HG03060 (cell line): ENCODE measurements at regions not wholly inside any gene's neighbourhood (a gene's known extent, or its start where the extent isn't known, plus 50 kb on each side); places are given as distances from the start of the nearest gene placed in this dataset.
"Not testable (repeated sequence)": the region's sequence is repeated elsewhere in the genome, so short reads cannot be mapped to it uniquely, and the experiment has no call there.

Source experiments
- ATAC-seq: cut with Tn5 transposase; IDR thresholded peaks from one replicate; pipeline ENCODE4 v1.9.1; 2021; ENCODE audit warnings: low read depth, moderate number of reproducible peaks; ENCODE audit not compliant: unreplicated experiment

DNA sequence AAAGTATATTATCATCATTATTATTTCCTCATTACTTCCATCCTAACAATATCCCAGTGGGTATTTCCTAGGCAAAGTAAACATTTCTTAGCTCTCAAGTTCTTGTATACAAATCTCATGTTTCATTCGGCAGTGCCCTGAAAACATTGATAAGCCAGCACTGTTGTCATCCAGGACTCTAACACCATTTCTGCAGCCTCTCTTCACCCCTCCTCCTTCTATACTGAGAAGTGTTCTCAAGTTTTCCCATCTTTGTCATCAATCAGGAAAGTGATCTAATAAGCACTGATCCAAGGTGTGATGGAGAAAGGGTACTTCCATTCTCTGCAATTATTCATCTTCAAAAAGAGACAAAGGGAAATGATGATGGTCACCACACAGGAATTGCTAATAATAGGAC, 168.4 kb upstream of the CCDC54 start:
- no peak for ATAC-seq

GRCh38 chr3:107209302-107209990, 167.8 kb upstream of the CCDC54 start:
- no peak for ATAC-seq

DNA sequence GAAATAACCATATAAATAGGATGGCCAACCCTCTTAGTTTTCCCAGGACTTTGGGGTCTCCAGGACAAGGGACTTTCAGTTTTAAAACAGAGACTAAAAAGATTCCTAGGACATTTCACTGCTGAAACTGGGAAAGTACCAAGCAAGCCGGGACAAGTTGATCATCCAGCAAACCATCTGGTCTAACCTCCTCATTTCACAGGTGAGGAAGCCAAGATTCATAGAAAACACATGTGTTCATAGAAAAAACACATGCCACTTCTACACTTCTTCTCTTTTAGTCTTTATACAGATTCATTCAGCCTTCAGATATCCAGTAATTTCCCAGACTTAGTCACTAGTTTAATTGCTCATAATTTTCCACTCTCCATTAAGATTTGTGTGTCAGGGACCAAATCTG, 165.6 kb upstream of the CCDC54 start:
- no peak for ATAC-seq

- no peak for ATAC-seq
Observed at GRCh38 chr3:107212618-107213017, 164.6 kb upstream of the CCDC54 start.

GRCh38 chr3:107213044-107213669, 164.1 kb upstream of the CCDC54 start:
- no peak for ATAC-seq

- ATAC-seq, result no peak
Observed at GRCh38 chr3:107216229-107216628, 161.0 kb upstream of the CCDC54 start.

GRCh38 chr3:107216711-107217110, 160.5 kb upstream of the CCDC54 start:
- no peak for ATAC-seq

- ATAC-seq, result no peak
Observed at GRCh38 chr3:107217172-107217571, 160.1 kb upstream of the CCDC54 start.

GRCh38 chr3:107218864-107219269, 158.4 kb upstream of the CCDC54 start:
- no peak for ATAC-seq

- ATAC-seq, result no peak
Observed at GRCh38 chr3:107220538-107220937, 156.7 kb upstream of the CCDC54 start.

GRCh38 chr3:107221856-107222255, 155.4 kb upstream of the CCDC54 start:
- ATAC-seq, result no peak

DNA sequence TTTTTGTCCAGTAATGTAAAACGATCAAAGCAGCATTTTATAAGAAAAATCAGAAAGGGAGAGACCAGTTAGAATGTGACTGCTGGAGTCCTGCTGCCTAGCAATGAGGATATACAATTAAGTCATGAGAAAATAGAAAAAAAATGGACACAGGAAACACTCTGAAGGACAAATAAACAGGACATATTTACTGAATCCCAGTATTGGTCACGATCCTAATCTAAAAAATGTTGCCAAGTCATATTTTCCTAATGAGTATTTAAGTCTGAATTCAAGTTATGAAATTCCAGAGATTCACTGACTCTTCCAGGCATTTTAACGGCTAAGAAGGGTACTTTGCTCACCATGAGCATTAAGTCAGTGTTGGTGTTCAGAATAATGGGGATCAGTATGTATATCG, 154.3 kb upstream of the CCDC54 start:
- ATAC-seq, result no peak

DNA sequence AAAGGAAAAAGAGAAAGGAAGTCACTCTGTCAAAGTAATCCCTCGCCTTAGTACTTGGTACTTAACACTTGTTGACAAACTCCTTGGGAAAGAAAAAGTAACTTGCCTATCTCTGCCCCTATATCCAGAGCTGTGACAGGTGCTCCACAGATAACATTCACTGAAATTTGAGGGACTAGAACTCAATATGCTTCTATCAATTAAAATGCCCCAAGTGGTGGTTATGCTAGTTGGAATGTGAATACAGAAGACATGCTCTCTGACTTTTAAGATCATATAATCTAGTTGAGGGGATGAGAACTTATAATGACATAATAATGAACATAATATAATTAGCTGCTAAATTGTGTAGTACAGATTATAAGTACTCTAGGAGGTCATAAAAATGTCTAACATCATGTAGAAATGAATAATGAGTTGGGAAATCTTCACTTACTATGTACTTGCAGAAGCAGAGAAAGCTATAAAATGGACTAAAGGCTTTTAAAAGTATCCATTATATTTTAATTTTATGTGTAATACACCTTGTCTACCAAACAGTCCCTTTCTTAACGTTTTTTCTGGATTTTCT, 153.1 kb upstream of the CCDC54 start:
- ATAC-seq, result no peak

DNA sequence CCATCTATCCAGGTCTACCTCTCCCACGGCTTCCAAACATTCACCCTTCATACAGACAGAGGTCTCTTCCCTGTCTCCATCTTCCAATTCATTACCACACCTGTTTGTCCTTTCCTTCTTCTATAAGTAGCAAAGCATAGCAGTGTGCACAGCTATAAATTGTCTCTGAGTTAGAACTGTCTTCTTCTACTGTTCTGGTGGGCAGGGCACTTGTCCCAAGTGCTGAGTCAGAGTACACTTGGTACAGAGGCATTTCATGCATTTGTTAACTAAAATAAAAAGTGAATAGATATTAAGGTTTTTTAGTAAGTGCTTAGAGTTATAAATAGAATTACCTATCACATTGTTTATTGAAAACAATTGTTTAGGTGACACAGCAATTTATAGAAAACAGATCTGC, 150.1 kb upstream of the CCDC54 start:
- no peak for ATAC-seq

DNA sequence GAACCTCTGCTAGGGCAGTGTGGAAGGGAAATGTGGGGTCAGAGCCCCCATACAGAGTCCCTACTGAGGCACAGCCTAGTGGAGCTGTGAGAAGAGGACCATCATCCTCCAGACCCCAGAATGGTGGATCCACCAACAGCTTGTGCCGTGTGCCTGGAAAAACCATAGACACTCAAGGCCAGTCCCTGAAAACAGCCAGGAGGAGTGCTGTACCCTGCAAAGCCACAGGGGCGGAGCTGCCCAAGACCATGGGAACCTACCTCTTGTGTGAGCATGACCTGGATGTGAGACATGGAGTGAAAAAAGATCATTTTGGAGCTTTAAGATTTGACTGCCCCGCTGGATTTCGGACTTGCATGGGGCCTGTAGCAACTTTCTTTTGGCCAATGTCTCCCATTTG, 143.4 kb upstream of the CCDC54 start:
- ATAC-seq, result not testable (repeated sequence)

DNA sequence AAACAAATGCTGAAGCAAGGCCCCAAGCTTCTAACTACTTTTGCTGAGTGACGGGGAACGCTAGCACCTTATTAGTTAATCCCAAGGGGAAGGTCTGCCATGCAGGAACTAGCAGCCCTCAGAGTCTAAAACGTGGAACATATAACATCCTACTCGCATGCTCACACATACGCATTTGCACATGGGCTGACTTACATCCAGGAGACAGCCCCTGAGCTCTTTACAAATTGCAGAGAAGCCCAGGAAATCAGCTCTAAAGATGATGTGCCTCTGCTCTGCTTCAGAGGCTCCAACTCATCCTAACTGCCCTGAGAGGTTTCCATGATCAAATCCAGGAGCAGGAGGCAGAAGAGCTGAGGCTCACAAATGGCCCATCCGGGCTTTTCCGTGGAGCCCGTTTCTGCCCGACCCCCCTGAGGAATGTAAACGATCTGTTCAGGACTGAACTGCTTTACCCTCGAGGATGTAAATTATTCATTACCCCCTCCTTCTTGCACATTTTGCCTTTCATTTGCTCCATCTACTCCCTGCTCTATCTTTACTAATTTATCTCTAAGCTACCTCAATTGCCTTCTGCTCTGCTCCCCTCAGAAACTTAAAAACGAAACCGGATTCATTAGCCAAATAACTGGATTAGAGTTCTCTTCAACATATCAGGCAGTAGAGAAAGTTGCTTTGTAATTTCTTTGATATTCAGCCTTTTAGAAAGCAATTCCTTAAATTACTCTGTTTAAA, 141.9 kb upstream of the CCDC54 start:
- no peak for ATAC-seq

DNA sequence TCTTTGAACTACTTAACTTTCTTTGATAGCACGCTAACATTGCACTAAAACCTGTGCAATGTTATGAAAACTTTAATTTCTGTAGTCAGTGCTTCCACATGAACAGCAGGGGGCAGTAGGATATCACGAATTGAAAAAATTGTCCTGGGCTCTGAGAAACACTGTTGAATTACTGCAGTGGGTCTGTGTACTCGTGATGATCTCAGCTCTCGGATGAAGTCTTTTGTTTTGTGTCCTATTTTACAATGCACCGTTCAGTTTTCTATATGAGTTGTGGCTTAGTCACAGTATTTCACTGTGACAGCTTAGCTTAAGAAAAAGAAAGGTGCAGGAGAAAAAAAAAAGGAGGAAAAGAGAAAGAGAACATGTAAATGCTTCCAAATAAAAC, 141.3 kb upstream of the CCDC54 start:
- ATAC-seq, result no peak

- ATAC-seq, result no peak
Observed at GRCh38 chr3:107236655-107237337, 140.4 kb upstream of the CCDC54 start.

- ATAC-seq, result no peak
Observed at GRCh38 chr3:107238787-107239186, 138.5 kb upstream of the CCDC54 start.

DNA sequence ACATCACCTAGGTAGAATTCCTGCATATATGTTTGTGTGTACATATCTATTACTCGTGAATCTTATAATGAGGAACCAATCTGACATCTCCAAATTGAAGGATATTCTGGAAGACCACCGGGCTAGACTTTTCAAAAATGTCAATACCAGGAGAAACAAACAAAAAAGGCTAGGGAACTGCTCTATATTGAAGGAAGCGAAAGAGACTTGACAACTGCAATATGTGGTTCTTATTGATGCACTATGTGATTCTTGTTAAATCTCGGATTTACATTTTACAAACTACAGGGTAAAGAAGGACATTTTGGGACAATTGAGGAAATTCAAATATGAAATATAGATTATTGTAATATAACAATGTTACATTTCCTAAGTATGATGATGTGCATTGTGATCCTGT, 137.5 kb upstream of the CCDC54 start:
- ATAC-seq, result no peak
